GM12891 (cell line): ENCODE measurements at regions not wholly inside any gene's neighbourhood (a gene's known extent, or its start where the extent isn't known, plus 50 kb on each side); places are given as distances from the start of the nearest gene placed in this dataset.

Experiments
- POLR2A ChIP-seq: IDR thresholded peaks from 2 replicates; pipeline ENCODE4 v1.6.1; 2011; ENCODE audit warnings: low read depth, low read length, control low read depth
- POLR2AphosphoS5 ChIP-seq: IDR thresholded peaks from 2 replicates; pipeline ENCODE4 v1.6.1; 2011; ENCODE audit warnings: low read depth, low read length, control low read depth

- no peak for TF ChIP-seq POLR2A
- no peak for TF ChIP-seq POLR2AphosphoS5
These were observed 64.0 kb upstream of the TUSC1 start for GRCh38 chr9:25742256-25742655.
